ENCODE measurements at regions not wholly inside any gene's neighbourhood (a gene's known extent, or its start where the extent isn't known, plus 50 kb on each side); places are given as distances from the start of the nearest gene placed in this dataset.

DNA sequence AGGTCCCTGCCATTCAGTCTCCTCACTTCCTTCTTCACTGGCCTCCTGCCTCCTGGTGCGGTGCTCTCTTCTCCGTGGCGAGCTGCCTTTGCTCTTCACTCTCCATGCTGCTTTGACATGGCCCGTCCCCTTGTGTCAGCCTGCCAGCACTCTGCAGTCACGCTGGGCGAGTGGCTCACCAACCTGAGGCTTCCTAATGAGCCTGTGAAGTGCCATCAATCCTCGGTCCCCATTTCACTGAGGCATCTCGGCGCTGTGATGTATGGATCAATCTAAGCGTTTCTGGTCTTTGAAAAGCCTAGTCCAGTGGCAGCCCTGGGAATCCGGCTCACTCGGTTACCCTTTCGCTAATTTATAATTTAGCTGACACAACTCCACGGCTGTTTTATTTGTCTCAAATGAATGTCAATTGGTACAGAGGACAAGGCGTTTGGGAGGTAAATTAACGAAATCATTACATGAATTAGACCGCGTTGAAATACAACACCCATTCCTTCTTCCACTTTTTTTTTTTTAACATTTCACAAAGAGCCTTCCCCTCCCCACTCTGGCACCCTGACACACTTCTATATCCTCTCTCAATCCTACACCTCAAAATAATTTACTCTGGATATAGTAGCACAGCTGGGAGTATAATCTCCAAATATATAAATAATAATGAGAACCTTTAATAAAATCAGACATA is 610.7 kb downstream of the TMEM114 start:
- TF ChIP-seq, protein P1, sequence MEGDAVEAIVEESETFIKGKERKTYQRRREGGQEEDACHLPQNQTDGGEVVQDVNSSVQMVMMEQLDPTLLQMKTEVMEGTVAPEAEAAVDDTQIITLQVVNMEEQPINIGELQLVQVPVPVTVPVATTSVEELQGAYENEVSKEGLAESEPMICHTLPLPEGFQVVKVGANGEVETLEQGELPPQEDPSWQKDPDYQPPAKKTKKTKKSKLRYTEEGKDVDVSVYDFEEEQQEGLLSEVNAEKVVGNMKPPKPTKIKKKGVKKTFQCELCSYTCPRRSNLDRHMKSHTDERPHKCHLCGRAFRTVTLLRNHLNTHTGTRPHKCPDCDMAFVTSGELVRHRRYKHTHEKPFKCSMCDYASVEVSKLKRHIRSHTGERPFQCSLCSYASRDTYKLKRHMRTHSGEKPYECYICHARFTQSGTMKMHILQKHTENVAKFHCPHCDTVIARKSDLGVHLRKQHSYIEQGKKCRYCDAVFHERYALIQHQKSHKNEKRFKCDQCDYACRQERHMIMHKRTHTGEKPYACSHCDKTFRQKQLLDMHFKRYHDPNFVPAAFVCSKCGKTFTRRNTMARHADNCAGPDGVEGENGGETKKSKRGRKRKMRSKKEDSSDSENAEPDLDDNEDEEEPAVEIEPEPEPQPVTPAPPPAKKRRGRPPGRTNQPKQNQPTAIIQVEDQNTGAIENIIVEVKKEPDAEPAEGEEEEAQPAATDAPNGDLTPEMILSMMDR (IDR thresholded peaks at IDR 0.05; ENCODE audit: poor library complexity): no peak
- TF ChIP-seq EZH2 (IDR thresholded peaks at IDR 0.05; ENCODE audit: borderline replicate concordance): no peak
- TF ChIP-seq EZH2phosphoT487 (IDR thresholded peaks at IDR 0.05; ENCODE audit: low read depth, severe bottlenecking, unreplicated experiment): no peak
